ENCODE measurements at regions not wholly inside any gene's neighbourhood (a gene's known extent, or its start where the extent isn't known, plus 50 kb on each side); places are given as distances from the start of the nearest gene placed in this dataset.
"Not testable (repeated sequence)": the region's sequence is repeated elsewhere in the genome, so short reads cannot be mapped to it uniquely, and the experiment has no call there.

DNA sequence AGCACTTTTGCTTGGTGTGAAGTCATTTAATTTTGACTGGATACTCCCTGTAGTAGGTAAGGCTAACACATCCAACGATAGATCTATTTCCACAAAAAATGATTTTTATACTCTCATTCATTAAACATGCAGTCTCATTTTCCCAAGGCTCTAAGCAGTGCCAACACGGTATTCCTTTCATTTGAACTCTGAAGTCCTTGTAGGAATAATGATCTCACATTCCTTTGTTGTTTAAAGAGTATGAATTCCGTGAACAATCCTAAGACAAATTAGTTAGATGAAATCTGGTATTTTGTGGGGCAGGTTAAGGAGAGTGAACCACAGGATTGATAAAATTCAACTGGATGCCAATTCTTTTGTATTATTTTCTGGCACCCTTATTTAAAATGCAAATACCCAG, 66.6 kb downstream of the LACC1 start:
- no peak for DNase-seq (ENCODE audit: low read depth in 3 of 3, low spot score in 1 of 3)

DNA sequence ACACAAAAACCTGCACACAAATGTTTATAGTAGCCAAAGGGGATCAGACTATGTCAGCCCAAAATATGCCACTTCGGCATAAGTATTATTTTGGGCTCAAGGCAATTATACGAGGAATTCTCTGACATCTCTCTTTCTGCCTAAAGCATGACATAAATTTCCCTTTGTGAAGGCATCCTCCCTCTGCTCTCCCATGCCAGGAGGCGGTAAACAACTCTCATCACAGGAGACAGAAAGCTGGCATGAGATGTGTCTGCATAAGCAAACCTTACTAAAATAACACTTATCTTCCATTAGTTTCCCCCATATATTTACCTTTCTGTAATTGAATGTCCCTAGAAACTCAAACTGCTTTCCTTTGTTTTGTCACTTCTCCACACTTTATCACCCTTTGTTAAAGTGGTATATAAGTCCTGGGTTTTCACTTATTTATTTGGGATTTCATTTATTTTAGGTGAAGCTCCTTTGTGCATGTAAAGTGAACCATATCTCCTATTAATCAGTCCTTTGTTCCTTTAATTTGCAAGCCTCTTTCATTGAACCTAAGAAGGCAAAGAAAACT, 68.3 kb downstream of the LACC1 start:
- DNase-seq (ENCODE audit: low read depth in 3 of 3, low spot score in 1 of 3): no peak

DNA sequence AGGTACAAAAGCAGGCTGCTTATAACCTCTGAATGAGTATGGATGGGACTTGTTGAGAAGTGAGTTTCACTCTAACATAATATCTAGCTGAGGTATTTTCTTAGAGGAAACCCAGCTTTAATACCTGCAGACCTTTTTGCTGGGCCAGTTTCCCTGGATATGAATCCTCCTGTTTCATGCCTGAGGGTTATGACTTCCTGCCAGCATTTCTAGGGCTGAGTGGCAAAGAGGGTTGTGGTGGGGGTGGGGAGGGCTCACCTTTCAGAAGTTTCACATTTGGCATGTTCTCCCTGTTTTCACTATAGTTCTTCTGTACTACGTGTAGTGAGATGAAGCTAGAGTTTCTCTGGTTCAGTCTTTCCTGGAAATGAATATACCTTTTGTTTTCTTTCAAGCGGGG, 73.7 kb downstream of the LACC1 start:
- no peak for DNase-seq (ENCODE audit: low read depth in 3 of 3, low spot score in 1 of 3)

DNA sequence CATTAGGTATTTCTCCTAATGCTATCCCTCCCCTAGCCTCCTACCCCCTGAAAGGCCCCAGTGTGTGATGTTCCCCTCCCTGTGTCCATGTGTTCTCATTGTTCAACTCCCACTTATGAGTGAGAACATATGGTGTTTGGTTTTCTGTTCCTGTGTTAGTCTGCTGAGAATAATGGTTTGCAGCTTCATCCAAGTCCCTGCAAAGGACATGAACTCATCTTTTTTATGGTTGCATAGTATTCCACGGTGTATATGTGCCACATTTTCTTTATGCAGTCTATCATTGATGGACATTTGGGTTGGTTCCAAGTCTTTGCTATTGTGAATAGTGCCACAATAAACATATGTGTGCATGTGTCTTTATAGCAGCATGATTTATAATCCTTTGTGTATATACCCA, 77.3 kb downstream of the LACC1 start:
- not testable (repeated sequence) for DNase-seq (ENCODE audit: low read depth in 3 of 3, low spot score in 1 of 3)

DNA sequence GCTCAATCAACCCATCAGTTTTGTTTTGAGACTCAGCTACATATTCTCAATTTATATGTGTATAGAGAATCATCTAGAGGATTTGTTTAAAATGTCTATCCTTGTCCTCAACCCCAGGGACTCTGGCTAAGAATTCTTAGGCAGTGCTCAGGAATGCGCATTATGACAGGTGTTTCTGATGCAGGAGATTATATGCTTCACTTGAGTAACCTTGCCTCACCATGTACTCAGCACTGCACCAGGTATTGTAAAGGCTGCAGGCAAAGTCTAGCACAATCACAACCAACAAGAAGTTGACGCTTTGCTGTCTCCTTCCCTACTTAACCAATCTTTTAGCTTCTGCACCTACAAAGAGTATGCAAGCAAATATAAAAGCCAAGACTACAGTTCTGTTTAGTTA, 79.6 kb downstream of the LACC1 start:
- no peak for DNase-seq (ENCODE audit: low read depth in 3 of 3, low spot score in 1 of 3)

DNA sequence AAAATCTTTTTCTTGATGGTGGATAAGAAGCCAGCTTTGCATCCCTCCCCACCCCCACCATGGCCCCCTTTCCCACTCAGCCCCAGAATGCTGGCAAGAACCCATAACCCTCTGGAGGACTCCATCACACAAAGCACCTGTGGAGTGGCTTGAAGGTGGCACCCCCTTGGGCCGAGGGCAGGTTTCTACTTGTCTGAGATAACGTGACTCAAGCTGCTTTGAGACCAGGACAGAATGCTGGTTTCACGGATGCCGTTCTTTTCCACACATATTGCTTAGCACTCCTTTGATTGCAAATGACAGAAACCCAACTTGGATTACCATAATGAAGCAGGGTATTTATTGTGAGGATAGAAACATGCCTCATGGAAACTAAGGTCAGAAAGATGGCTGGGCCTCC, 82.2 kb downstream of the LACC1 start:
- no peak for DNase-seq (ENCODE audit: low read depth in 3 of 3, low spot score in 1 of 3)

DNA sequence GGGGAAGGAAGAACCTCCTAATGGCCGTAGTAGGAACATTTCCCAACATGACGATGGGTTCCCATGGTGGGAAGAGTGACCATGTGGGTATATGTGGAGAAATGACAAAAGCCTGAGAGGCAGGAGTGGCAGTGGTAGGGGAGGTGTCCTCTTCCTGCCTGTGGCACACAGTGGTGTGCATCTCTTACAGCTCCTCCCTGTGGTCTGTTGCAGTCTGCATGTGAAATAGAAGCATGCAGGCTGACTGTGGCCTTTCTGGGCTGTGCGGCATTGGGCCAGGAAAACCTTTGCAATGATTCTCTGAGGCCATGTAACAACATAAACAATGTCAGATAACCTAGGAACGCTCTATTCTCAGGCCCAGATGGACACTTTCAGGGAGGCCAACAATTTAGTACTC, 84.0 kb downstream of the LACC1 start:
- DNase-seq (ENCODE audit: low read depth in 3 of 3, low spot score in 1 of 3): no peak

DNA sequence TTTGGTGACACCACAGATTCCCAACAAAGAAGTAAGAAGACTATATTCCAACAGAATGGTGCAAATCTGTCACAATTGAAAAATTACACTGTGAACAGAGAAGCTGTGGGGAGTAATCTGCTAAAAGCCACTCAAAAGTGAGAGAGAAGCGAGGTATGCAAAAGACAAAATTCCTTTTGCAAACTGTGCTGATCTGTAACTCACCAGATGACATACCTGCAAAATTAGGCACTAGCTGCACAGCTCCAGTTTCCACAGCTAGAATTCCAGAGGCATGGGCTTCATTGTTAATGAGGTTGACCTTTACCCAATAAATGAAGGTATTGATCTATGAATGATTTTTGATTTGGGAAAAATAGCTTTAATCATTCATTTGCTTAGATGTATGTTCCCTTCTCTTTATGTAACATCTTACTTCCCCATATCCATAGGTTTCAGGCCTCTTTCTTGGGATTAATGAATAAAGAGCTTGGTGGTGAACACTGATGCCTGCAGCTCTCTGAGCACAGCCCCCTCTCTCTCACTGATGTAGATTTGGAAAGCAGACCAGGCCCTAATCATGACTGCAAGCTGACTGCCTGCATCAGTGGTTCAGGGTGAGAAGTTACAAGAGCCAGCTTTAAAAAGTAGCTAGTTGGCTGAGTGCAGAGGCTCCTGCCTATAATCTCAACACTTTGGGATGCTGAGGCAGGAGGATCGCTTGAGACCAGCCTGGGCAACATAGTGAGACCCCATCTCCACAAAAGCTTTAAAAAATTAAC, 85.2 kb downstream of the LACC1 start:
- no peak for DNase-seq (ENCODE audit: low read depth in 3 of 3, low spot score in 1 of 3)

DNA sequence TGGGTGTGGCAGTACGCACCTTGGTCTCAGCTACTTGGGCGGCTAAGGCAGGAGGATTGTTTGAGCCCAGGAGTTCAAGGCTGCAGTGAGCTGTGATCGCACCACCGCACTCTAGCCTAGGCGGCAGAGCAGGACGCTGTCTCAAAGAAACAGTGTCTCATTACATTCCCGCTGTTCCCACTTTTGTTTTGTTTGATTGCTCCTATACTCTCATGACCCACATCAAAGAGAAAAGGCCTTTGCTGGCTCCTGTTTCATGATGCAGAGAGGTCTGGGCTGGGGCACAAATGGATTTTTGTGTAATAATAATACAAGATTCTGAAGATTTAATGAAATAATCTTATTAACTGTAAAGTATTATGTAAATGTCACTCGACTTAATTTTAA, 85.7 kb downstream of the LACC1 start:
- no peak for DNase-seq (ENCODE audit: low read depth in 3 of 3, low spot score in 1 of 3)

DNA sequence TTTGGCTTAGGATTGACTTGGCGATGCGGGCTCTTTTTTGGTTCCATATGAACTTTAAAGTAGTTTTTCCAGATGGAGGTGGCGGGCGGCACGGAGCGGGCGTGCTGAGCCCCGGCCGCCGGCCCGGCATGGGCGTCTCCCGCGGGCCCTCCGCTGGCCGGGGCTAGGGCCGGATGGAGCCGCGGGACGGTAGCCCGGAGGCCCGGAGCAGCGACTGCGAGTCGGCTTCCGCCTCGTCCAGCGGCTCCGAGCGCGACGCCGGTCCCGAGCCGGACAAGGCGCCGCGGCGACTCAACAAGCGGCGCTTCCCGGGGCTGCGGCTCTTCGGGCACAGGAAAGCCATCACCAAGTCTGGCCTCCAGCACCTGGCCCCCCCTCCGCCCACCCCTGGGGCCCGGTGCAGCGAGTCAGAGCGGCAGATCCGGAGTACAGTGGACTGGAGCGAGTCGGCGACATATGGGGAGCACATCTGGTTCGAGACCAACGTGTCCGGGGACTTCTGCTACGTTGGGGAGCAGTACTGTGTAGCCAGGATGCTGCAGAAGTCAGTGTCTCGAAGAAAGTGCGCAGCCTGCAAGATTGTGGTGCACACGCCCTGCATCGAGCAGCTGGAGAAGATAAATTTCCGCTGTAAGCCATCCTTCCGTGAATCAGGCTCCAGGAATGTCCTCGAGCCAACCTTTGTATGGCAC, 88.7 kb downstream of the LACC1 start:
- not testable (repeated sequence) for DNase-seq (ENCODE audit: low read depth in 3 of 3, low spot score in 1 of 3)

DNA sequence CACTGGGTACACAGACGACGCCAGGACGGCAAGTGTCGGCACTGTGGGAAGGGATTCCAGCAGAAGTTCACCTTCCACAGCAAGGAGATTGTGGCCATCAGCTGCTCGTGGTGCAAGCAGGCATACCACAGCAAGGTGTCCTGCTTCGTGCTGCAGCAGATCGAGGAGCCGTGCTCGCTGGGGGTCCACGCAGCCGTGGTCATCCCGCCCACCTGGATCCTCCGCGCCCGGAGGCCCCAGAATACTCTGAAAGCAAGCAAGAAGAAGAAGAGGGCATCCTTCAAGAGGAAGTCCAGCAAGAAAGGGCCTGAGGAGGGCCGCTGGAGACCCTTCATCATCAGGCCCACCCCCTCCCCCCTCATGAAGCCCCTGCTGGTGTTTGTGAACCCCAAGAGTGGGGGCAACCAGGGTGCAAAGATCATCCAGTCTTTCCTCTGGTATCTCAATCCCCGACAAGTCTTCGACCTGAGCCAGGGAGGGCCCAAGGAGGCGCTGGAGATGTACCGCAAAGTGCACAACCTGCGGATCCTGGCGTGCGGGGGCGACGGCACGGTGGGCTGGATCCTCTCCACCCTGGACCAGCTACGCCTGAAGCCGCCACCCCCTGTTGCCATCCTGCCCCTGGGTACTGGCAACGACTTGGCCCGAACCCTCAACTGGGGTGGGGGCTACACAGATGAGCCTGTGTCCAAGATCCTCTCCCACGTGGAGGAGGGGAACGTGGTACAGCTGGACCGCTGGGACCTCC, 89.4 kb downstream of the LACC1 start:
- not testable (repeated sequence) for DNase-seq (ENCODE audit: low read depth in 3 of 3, low spot score in 1 of 3)

DNA sequence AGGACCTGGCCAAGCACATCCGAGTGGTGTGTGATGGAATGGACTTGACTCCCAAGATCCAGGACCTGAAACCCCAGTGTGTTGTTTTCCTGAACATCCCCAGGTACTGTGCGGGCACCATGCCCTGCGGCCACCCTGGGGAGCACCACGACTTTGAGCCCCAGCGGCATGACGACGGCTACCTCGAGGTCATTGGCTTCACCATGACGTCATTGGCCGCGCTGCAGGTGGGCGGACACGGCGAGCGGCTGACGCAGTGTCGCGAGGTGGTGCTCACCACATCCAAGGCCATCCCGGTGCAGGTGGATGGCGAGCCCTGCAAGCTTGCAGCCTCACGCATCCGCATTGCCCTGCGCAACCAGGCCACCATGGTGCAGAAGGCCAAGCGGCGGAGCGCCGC, 90.2 kb downstream of the LACC1 start:
- not testable (repeated sequence) for DNase-seq (ENCODE audit: low read depth in 3 of 3, low spot score in 1 of 3)

DNA sequence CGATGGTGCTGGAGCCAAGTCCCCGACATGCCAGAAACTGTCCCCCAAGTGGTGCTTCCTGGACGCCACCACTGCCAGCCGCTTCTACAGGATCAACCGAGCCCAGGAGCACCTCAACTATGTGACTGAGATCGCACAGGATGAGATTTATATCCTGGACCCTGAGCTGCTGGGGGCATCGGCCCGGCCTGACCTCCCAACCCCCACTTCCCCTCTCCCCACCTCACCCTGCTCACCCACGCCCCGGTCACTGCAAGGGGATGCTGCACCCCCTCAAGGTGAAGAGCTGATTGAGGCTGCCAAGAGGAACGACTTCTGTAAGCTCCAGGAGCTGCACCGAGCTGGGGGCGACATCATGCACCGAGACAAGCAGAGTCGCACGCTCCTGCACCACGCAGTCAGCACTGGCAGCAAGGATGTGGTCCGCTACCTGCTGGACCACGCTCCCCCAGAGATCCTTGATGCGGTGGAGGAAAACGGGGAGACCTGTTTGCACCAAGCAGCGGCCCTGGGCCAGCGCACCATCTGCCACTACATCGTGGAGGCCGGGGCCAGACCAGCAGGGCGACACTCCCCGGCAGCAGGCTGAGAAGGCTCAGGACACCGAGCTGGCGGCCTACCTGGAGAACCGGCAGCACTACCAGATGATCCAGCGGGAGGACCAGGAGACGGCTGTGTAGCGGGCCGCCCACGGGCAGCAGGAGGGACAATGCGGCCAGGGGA, 91.0 kb downstream of the LACC1 start:
- DNase-seq (ENCODE audit: low read depth in 3 of 3, low spot score in 1 of 3): not testable (repeated sequence)

DNA sequence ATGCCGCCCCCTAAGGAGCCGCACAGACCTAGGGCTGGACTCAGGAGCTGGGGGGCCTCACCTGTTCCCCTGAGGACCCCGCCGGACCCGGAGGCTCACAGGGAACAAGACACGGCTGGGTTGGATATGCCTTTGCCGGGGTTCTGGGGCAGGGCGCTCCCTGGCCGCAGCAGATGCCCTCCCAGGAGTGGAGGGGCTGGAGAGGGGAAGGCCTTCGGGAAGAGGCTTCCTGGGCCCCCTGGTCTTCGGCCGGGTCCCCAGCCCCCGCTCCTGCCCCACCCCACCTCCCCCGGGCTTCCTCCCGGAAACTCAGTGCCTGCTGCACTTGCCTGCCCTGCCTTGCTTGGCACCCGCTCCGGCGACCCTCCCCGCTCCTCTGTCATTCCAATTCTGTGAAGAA, 91.6 kb downstream of the LACC1 start:
- DNase-seq (ENCODE audit: low read depth in 3 of 3, low spot score in 1 of 3): not testable (repeated sequence)

DNA sequence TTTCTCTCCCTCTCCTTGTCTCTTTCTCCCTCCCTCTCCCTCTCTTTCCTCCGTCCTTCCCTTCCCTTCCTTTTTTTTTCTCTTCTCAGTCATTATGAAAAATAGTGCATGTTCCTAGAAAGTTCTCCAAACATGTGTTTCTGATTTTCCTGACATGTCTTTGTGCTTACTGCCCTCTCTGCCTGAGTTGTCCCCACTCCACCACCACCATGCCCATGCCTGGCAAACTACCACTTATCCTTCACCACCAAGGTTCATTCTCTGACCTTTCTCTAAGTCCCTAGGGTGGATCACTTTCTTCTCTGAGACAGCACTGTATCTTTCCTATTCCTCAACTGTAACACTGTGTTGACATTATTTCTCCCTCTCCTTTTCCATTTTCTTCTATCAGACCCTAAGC, 98.2 kb downstream of the LACC1 start:
- no peak for DNase-seq (ENCODE audit: low read depth in 3 of 3, low spot score in 1 of 3)

DNA sequence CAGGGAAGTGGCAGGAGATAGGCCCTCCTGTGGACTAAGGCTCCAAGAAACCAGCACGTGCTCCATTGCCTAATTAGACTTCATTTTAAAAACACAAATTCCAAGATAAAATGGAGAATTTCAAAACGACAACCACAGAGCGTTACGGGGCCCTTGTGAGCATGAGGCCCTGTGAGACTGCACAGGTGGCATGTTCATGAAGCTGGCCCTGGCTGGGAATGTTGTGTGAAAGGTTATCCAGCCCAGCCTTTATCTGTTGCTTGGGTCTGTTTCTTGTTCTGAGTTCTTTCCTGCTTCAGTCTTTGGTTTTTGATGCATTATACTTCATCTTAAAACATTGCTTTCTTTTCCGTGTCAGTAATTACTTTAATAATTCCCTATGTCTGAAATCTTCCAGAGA, 99.0 kb downstream of the LACC1 start:
- DNase-seq (ENCODE audit: low read depth in 3 of 3, low spot score in 1 of 3): no peak

DNA sequence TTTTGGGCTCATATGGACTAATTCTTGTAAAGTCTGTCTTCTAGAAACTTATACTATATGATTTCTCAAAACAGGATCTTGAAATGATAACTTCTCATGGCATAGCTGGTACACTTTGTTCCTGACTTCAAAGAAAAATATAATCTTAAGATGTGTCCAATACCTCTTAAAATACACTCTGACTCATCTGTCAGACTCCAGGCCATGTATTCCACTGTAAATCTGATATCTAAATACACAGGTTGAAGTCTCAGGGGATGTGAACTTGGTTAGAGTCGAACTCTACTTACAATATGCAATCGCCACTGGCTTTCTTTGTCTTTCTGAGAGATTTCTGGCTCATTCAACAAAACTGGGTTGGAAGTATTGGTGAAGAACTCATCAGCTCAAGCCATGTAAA, 99.8 kb downstream of the LACC1 start:
- DNase-seq (ENCODE audit: low read depth in 3 of 3, low spot score in 1 of 3): no peak

DNA sequence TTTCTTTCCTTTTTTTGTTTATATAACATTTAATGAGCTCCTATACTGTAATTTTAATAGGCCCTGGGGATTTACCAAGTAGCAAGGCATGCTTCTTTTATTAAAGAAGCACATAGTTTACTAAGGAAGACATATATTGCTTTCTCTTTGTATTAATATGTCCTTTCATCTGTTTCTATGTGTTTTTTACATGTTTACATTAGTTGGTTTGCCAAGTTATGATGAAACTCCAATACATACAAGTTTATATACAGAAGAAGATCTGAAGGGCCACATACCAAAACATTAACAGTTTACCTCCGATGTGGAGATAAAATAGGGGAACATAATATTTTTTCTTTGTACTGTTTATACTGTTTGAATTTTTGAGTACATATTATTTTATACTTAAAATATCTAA, 100.9 kb downstream of the LACC1 start:
- no peak for DNase-seq (ENCODE audit: low read depth in 3 of 3, low spot score in 1 of 3)

DNA sequence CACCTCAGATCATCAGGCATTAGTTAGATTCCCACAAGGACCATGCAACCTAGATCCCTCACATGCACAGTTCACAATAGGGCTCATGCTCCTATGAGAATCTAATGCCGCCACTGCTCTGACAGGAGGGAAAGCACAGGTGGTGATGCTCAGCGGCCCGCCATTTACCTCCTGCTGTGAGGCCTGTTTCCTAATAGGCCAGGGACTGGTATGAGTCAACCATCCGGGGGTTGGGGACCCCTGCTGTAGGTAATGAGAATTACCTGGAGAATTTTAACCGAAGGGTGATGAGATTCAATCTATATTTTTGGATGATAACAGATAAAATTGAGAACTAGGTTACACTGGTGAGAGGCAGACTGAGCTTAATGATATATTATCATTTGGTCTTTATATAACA, 101.4 kb downstream of the LACC1 start:
- DNase-seq (ENCODE audit: low read depth in 3 of 3, low spot score in 1 of 3): no peak

DNA sequence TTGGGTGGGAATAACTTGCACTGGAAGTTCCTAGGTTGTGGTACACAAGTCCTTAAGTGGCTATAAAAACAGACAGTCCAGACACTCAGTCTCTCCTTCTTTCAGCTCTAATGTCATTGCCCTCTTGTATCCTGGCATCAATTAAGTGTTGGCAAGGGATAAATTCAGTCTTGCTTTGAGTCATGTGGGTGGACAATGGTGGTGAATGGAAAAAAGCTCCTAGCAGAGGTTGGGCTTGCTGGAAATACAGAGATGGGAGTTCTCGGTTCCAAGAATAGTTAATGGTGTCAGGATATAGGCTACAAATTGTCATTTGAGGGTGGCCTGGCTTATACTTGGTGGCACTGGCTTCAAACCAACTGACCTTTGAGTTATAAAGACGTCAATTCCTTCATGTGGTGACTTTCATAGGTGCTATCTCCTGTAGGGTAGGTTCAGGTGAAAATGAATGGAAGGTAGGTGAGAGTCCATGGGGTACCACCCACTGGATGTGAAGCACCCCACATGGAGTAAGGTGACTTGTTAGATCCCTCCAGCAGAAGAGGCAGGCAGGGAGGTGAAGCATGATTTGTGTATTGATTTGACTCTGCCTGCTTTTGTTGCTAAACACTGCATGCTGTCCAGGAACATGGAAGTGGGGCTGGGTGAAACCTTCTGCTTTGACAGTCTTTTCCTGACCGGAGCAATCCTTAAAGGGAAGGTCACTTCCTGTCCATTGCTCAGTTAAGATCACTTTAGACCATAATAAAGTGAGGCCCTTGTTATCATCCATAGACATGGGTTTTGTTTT, 102.0 kb downstream of the LACC1 start:
- DNase-seq (ENCODE audit: low read depth in 3 of 3, low spot score in 1 of 3): no peak

Data from stimulated activated CD4-positive, alpha-beta T cell treated with anti-CD3 and anti-CD28 coated beads, TNF-alpha, amount 100 ng/mL, for 1 hour (primary cell).